Liver (tissue), 8 donors: ENCODE measurements at regions not wholly inside any gene's neighbourhood (a gene's known extent, or its start where the extent isn't known, plus 50 kb on each side); places are given as distances from the start of the nearest gene placed in this dataset.
A peak's percentile ranks its signal among the peaks of the same experiment; 100 is the strongest.

Experiments
- DNase-seq: peaks from one replicate; pipeline ENCODE4 v3.0.0-alpha.2; 2017; ENCODE audit warnings: low spot score
- H3K27ac ChIP-seq, 2 donors: one replicate each; pipeline ENCODE4 v1.7.0; 2013; ENCODE audit warnings: inconsistent platforms in 2 of 2, low read length in 2 of 2, control low read depth in 1 of 2, low read depth in 1 of 2, mild to moderate bottlenecking in 1 of 2
- H3K27me3 ChIP-seq, 4 donors: one replicate each; pipeline versions ENCODE4 v1.6.1 to v1.7.0; 2013; ENCODE audit warnings: low read length in 3 of 4, inconsistent platforms in 1 of 4, mild to moderate bottlenecking in 1 of 4, moderate library complexity in 1 of 4; ENCODE audit not compliant: control insufficient read depth in 4 of 4, insufficient read depth in 4 of 4
- H3K36me3 ChIP-seq, 4 donors: one replicate each; pipeline versions ENCODE4 v1.6.1 to v1.7.0; 2013; ENCODE audit warnings: low read length in 3 of 4, mild to moderate bottlenecking in 3 of 4, low read depth in 1 of 4, moderate library complexity in 1 of 4; ENCODE audit not compliant: control insufficient read depth in 4 of 4, insufficient read depth in 3 of 4
- H3K4me1 ChIP-seq, 4 donors: one replicate each; pipeline versions ENCODE4 v1.6.1 to v1.7.0; 2013; ENCODE audit warnings: low read length in 3 of 4, mild to moderate bottlenecking in 3 of 4, moderate library complexity in 1 of 4; ENCODE audit not compliant: control insufficient read depth in 4 of 4, insufficient read depth in 4 of 4
- H3K4me3 ChIP-seq, 3 donors: one replicate each; pipeline versions ENCODE4 v1.6.1 to v1.7.0; 2013; ENCODE audit warnings: low read length in 3 of 3, control low read depth in 1 of 3, low read depth in 1 of 3, mild to moderate bottlenecking in 1 of 3
- H3K9ac ChIP-seq, 2 donors: one replicate each; pipeline ENCODE4 v1.7.0; 2013; ENCODE audit warnings: low read length in 2 of 2, mild to moderate bottlenecking in 2 of 2, moderate library complexity in 2 of 2, control low read depth in 1 of 2, low read depth in 1 of 2
- H3K9me3 ChIP-seq, 4 donors: one replicate each; pipeline versions ENCODE4 v1.6.1 to v1.7.0; 2013; ENCODE audit warnings: low read length in 3 of 4; ENCODE audit not compliant: control insufficient read depth in 4 of 4
- ATF3 ChIP-seq: IDR thresholded peaks from 2 replicates; pipeline ENCODE4 v1.6.1; 2016; ENCODE audit warnings: antibody characterized with exemption
- EGR1 ChIP-seq, 2 donors: IDR thresholded peaks; 2 replicates each; pipeline ENCODE4 v1.6.1; 2016 to 2018; ENCODE audit warnings: antibody characterized with exemption in 2 of 2, low read depth in 2 of 2
- FOXA1 ChIP-seq: IDR thresholded peaks from 2 replicates; pipeline ENCODE4 v1.6.1; 2016; ENCODE audit warnings: antibody characterized with exemption
- FOXA2 ChIP-seq: IDR thresholded peaks from 2 replicates; pipeline ENCODE4 v1.6.1; 2016; ENCODE audit warnings: antibody characterized with exemption
- GABPA ChIP-seq, 2 donors: IDR thresholded peaks in 1 of 2; conservative IDR thresholded peaks in 1 of 2; 2 replicates each; pipeline ENCODE4 v1.6.1; 2016; ENCODE audit warnings: antibody characterized with exemption in 2 of 2, mild to moderate bottlenecking in 1 of 2, moderate library complexity in 1 of 2
- HNF4A ChIP-seq, 2 donors: conservative IDR thresholded peaks; 2 replicates each; pipeline ENCODE4 v1.6.1; 2016; ENCODE audit warnings: antibody characterized with exemption in 2 of 2, mild to moderate bottlenecking in 2 of 2
- HNF4G ChIP-seq: IDR thresholded peaks from 2 replicates; pipeline ENCODE4 v1.6.1; 2016; ENCODE audit warnings: antibody characterized with exemption
- JUND ChIP-seq, 2 donors: IDR thresholded peaks; 2 replicates each; pipeline ENCODE4 v1.6.1; 2016; ENCODE audit warnings: antibody characterized with exemption in 2 of 2
- NR2F2 ChIP-seq: IDR thresholded peaks from 2 replicates; pipeline ENCODE4 v1.6.1; 2016; ENCODE audit warnings: antibody characterized with exemption
- RAD21 ChIP-seq, 2 donors: IDR thresholded peaks; 2 replicates each; pipeline ENCODE4 v1.6.1; 2016; ENCODE audit warnings: antibody characterized with exemption in 2 of 2, mild to moderate bottlenecking in 2 of 2
- REST ChIP-seq: IDR thresholded peaks from 2 replicates; pipeline ENCODE4 v1.6.1; 2016; ENCODE audit warnings: antibody characterized with exemption, mild to moderate bottlenecking
- RXRA ChIP-seq, 2 donors: IDR thresholded peaks; 2 replicates each; pipeline ENCODE4 v1.6.1; 2017 to 2018; ENCODE audit warnings: antibody characterized with exemption in 2 of 2, mild to moderate bottlenecking in 1 of 2
- ZBTB33 ChIP-seq: IDR thresholded peaks from 2 replicates; pipeline ENCODE4 v1.6.1; 2016; ENCODE audit warnings: antibody characterized with exemption
- WGBS: extraction: QIAGEN DNeasy Blood & Tissue Kit; methylation state at CpG from one replicate; pipeline ENCODE4 v1.1.7; 2013; 5-methylcytosine and 5-hydroxymethylcytosine counted together
- TF ChIP-seq, protein P1 (sequence below): IDR thresholded peaks from 2 replicates; pipeline ENCODE4 v1.6.1; 2016; ENCODE audit warnings: antibody characterized with exemption
- TF ChIP-seq, protein P2 (sequence below): fragments of 150-350 bp; IDR thresholded peaks from 2 replicates; pipeline ENCODE4 v1.5.1; 2017; ENCODE audit warnings: improper control_type of control experiment, low read depth, low read length; ENCODE audit not compliant: missing input control
- donor health status: healthy.
- donor health status: healthy.
- donor health status: healthy.
- donor health status: healthy.
- donor health status: healthy.

DNA sequence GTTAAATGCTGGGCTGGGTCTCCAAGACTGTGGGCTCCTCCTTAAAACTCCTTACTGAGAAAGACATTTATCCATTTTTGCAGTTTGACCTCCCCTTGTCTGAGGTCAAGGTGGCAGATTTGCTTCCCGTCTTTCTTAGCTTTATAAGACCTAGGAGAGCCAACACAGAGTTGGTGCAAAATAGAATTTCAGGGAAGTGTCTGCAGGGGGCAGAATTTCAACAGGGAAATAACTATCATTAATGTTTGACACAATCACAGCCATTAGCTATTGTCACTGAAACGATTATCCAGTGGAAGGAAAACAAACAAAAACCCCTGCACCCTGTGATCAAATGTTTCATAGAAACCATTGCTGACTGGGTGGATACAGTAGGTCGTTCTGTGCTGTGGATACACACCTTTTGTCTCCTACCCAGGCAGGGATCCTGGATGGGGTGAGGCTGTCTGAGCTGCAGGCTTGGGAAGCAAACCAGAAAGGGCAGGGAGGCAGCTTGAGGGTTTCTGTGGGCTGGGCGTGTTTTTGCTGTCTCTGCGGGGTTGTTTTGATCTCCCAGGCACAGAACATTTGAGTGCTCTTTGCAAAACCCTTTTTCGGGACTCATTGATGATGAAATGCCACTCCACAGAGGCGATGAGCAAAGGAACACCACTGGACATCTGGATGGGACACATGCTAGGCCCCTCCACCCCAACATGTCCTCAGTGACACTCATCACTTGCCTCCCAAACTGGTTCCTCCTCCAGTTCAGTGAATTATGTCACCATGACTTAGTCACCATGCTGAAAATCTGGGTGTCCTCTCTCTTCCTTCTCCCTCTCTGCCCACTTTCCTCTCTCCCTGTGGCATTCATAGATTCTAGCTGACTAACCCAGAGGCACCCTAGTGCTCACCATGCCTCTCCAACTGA, 94.2 kb upstream of the SERBP1 start (continued):
- TF ChIP-seq, protein P1, sequence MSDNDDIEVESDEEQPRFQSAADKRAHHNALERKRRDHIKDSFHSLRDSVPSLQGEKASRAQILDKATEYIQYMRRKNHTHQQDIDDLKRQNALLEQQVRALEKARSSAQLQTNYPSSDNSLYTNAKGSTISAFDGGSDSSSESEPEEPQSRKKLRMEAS: no peak
- TF ChIP-seq, protein P2, sequence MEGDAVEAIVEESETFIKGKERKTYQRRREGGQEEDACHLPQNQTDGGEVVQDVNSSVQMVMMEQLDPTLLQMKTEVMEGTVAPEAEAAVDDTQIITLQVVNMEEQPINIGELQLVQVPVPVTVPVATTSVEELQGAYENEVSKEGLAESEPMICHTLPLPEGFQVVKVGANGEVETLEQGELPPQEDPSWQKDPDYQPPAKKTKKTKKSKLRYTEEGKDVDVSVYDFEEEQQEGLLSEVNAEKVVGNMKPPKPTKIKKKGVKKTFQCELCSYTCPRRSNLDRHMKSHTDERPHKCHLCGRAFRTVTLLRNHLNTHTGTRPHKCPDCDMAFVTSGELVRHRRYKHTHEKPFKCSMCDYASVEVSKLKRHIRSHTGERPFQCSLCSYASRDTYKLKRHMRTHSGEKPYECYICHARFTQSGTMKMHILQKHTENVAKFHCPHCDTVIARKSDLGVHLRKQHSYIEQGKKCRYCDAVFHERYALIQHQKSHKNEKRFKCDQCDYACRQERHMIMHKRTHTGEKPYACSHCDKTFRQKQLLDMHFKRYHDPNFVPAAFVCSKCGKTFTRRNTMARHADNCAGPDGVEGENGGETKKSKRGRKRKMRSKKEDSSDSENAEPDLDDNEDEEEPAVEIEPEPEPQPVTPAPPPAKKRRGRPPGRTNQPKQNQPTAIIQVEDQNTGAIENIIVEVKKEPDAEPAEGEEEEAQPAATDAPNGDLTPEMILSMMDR: peak; percentile 50
- TF ChIP-seq HNF4A (conservative IDR thresholded peaks at IDR 0.05) (peak; percentile 33 to 55), FOXA1 (no peak), REST (no peak), GABPA (IDR thresholded peaks at IDR 0.05 in 1 of 2, conservative IDR thresholded peaks at IDR 0.05 in 1 of 2) (no peak)

DNA sequence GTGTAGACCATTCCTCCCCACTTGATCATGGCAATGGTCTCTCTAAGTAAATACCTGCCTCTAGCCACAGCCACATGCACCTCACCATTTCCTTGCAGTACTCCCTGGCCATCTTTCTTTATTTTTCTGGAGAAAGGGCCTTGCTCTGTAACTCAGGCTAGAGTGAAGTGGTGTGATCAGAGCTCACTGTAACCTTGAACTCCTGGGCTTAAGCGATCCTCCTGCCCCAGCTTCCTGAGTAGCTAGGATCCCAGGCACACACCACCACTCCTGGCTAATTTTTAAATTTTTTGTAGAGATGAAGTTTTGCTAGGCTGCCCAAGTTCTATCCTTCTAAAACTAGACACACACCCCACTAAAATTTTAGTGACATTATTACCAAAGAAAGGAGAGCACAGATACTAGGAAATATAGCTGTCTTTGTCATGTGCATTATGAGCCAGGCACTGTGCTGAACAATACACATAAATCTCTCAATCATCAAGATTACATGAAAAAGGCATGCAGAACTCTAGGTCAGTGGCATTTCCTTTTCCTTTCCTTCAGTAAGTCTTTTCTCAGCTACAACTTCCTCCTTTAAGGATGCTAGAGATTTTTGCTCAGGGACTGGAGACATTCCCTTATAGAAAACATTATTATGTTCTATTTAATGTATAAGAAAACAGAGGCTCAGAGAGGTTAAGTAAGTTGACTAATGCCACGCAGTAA, 95.0 kb upstream of the SERBP1 start:
- H3K4me3 ChIP-seq: no peak overlapping the region
- H3K36me3 ChIP-seq: no peaks in the 10 kb centered on the region
- H3K27me3 ChIP-seq: no peaks in the 10 kb centered on the region
- H3K9ac ChIP-seq: peak overlapping the region in 1 of 2 donors; percentile 57
- no peaks in the 10 kb centered on the region for H3K9me3 ChIP-seq
- no peak for DNase-seq
- peak overlapping the region; percentile 87 to 98 for H3K27ac ChIP-seq
- TF ChIP-seq NR2F2 (no peak), GABPA (IDR thresholded peaks at IDR 0.05 in 1 of 2, conservative IDR thresholded peaks at IDR 0.05 in 1 of 2) (no peak), RXRA (IDR thresholded peaks at IDR 0.05) (no peak)
- WGBS: 61% methylated on average over 2 of the region's 2 CpGs
- H3K4me1 ChIP-seq: peaks cover 10 to 51% (median 21%) of the 10 kb centered on the region in 4 donors

DNA sequence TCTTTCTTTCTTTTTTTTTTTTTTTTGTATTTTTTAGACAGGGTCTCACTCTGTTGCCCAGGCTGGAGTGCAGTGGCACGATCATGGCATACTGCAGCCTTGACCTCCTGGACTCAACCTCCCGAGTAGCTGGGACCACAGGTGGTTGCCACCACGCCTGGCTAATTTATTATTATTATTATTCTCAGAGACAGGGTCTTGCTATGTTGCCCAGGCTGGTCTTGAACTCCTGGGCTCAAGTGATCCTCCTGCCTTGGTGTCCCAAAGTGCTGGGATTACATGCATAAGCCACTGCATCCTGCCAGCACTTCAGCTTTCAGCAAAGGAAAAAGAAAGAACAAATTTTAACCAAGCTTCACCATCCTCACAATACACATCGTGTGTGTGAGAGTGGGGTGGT, 97.9 kb upstream of the SERBP1 start:
- no peak overlapping the region for H3K4me3 ChIP-seq
- H3K27ac ChIP-seq: peak overlapping the region; percentile 51 to 60
- no peaks in the 10 kb centered on the region for H3K36me3 ChIP-seq
- H3K9ac ChIP-seq: peak overlapping the region in 1 of 2 donors; percentile 16
- WGBS: 60% methylated on average over 4 of the region's 4 CpGs
- H3K4me1 ChIP-seq: peaks cover 10 to 56% (median 29%) of the 10 kb centered on the region in 4 donors
- H3K27me3 ChIP-seq: no peaks in the 10 kb centered on the region
- no peak for DNase-seq
- H3K9me3 ChIP-seq: no peaks in the 10 kb centered on the region
- TF ChIP-seq, protein P2: no peak
- TF ChIP-seq, protein P1: no peak
- TF ChIP-seq HNF4G (no peak), GABPA (IDR thresholded peaks at IDR 0.05 in 1 of 2, conservative IDR thresholded peaks at IDR 0.05 in 1 of 2) (no peak), HNF4A (conservative IDR thresholded peaks at IDR 0.05) (no peak), RAD21 (IDR thresholded peaks at IDR 0.05) (no peak), FOXA1 (no peak), ATF3 (no peak), EGR1 (IDR thresholded peaks at IDR 0.05; ENCODE audit: low read depth in 2 of 2) (no peak), JUND (IDR thresholded peaks at IDR 0.05) (no peak), NR2F2 (no peak), FOXA2 (no peak), ZBTB33 (no peak)
